Nephron (organoid): ENCODE measurements at regions not wholly inside any gene's neighbourhood (a gene's known extent, or its start where the extent isn't known, plus 50 kb on each side); places are given as distances from the start of the nearest gene placed in this dataset.

ENCODE experiments used
- H3K27ac Mint-ChIP-seq, 3 experiments: 2 replicates each; pipeline ENCODE4 v1.8.0; 2020; ENCODE audit warnings: mixed read lengths in 3 of 3, mild to moderate bottlenecking in 2 of 3, moderate library complexity in 1 of 3
- H3K27me3 Mint-ChIP-seq: 2 replicates; pipeline ENCODE4 v1.8.0; 2021; ENCODE audit warnings: low read depth, mild to moderate bottlenecking, moderate library complexity, mixed read lengths
- H3K36me3 Mint-ChIP-seq: 2 replicates; pipeline ENCODE4 v1.8.0; 2020; ENCODE audit warnings: low read depth, mixed read lengths
- H3K4me1 Mint-ChIP-seq: 2 replicates; pipeline ENCODE4 v1.8.0; 2020; ENCODE audit warnings: mixed read lengths
- H3K4me3 Mint-ChIP-seq, 3 experiments: 2 replicates each; pipeline ENCODE4 v1.8.0; 2020; ENCODE audit warnings: mild to moderate bottlenecking in 3 of 3, mixed read lengths in 3 of 3, moderate library complexity in 2 of 3
- H3K9me3 Mint-ChIP-seq: 2 replicates; pipeline ENCODE4 v1.8.0; 2020; ENCODE audit warnings: mixed read lengths
- CTCF ChIP-seq, 3 experiments: fragments of 200-600 bp; sonication (generic); IDR thresholded peaks; one replicate each; pipeline ENCODE4 v1.5.0; 2021; ENCODE audit warnings: antibody characterized with exemption in 3 of 3; ENCODE audit not compliant: unreplicated experiment in 3 of 3

DNA sequence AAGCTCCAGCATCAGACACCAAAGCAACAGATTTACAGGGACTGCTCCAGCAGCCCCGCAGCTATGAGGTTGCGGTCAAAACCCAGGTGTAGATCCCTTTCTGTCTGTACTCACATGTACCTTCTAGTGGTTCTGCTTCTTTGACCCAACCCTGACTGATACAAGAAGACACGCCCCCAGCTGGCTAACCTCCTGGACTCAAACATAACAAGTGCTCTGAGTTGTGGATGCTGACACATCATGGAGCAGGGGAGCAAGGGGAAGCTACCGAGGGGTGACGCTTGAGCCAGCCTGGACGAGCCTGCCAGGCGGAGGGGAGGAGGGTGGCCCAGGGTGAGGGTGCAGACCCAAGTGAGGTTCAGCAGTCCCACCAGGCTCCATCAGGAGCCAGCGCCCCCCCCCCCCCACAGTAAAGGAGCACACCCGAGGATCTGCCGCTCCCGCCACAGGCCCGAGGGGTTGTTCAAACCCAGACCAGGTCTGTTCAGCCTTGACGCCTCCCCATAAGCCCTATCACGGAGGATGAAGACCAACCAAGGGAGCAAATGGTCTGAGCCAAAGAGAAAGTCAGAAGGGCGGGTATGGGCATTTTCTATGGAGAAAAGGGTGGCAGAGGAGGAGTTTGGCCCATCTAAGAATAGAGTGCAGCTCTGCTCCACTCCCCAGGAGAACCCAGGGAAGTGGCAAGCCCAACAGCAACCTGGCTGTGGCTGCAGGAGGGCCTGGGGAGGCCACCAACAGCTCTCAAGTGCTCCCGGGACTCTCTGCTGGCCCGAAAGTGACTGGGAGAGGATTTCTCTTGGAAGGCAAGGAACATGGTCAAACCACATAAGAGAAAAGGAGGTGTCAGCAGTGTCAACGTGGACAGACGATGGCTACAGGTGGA is 229.4 kb downstream of the BCL11B start:
- Mint-ChIP-seq H3K4me1 (peaks cover 17% of the 10 kb centered on the region), H3K36me3 (no peaks in the 10 kb centered on the region), H3K27me3 (peaks cover 14% of the 10 kb centered on the region), H3K9me3 (no peaks in the 10 kb centered on the region), H3K27ac (no peak overlapping the region), H3K4me3 (no peak overlapping the region)
- TF ChIP-seq CTCF (IDR thresholded peaks at IDR 0.05; ENCODE audit: unreplicated experiment in 3 of 3) = no peak

GRCh38 chr14:99043267-99043615 is 228.8 kb downstream of the BCL11B start:
- Mint-ChIP-seq H3K4me1 (peaks cover 17% of the 10 kb centered on the region), H3K9me3 (no peaks in the 10 kb centered on the region), H3K36me3 (no peaks in the 10 kb centered on the region), H3K27ac (no peak overlapping the region), H3K27me3 (peaks cover 14% of the 10 kb centered on the region), H3K4me3 (no peak overlapping the region)
- no peak for TF ChIP-seq CTCF (IDR thresholded peaks at IDR 0.05; ENCODE audit: unreplicated experiment in 3 of 3)

DNA sequence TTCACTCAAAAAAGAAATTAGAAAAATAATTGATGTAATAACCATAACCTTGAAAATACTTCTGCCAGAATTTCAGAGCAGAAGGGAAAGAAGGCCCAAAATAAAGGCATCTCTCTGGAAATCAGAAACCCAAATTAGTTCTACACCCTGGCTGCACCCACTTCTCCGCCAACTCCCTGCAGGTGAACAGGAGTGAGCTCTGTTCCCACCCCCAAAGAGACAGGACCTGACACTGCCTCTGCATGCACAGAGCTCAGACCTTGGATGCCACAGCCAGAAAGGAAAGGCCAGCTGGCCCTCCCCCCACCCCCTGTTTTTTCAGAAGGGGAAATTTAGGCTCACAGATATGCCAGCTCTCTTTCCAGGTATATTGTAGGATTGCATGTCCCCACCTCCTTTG is 228.2 kb downstream of the BCL11B start:
- H3K27me3 Mint-ChIP-seq = peaks cover 16% of the 10 kb centered on the region
- no peaks in the 10 kb centered on the region for H3K9me3 Mint-ChIP-seq
- no peaks in the 10 kb centered on the region for H3K36me3 Mint-ChIP-seq
- H3K4me3 Mint-ChIP-seq = no peak overlapping the region
- peaks cover 17% of the 10 kb centered on the region for H3K4me1 Mint-ChIP-seq
- H3K27ac Mint-ChIP-seq = no peak overlapping the region
- no peak for TF ChIP-seq CTCF (IDR thresholded peaks at IDR 0.05; ENCODE audit: unreplicated experiment in 3 of 3)

GRCh38 chr14:99047441-99048031 is 224.5 kb downstream of the BCL11B start:
- no peaks in the 10 kb centered on the region for H3K36me3 Mint-ChIP-seq
- H3K4me1 Mint-ChIP-seq = peaks cover 12% of the 10 kb centered on the region
- H3K4me3 Mint-ChIP-seq = no peak overlapping the region
- peaks cover 12% of the 10 kb centered on the region for H3K9me3 Mint-ChIP-seq
- H3K27me3 Mint-ChIP-seq = peaks cover 9% of the 10 kb centered on the region
- TF ChIP-seq CTCF (IDR thresholded peaks at IDR 0.05; ENCODE audit: unreplicated experiment in 3 of 3) = no peak
- no peak overlapping the region for H3K27ac Mint-ChIP-seq

DNA sequence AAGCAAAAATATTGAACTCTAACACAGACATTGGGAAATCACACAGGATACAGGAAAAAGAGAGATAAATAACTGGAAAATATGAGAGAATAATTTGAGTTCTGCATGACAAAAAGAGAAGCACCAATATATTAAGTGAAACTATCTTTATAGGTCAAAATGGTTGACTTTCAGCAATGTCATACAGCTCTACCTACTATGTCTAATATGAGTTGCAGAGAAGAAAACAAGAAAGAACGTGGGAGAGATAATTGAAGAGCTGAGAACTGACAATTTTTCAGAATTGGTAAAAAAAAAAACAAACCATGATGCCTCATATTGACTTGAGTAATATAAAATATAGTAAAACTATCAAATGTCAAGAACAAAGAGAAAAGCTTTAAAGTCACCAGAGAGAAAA is 221.7 kb downstream of the BCL11B start:
- Mint-ChIP-seq H3K36me3 (no peaks in the 10 kb centered on the region), H3K27ac (no peak overlapping the region), H3K4me1 (peaks cover 6% of the 10 kb centered on the region), H3K4me3 (no peak overlapping the region), H3K9me3 (peaks cover 22% of the 10 kb centered on the region), H3K27me3 (peaks cover 4% of the 10 kb centered on the region)
- TF ChIP-seq CTCF (IDR thresholded peaks at IDR 0.05; ENCODE audit: unreplicated experiment in 3 of 3) = no peak

DNA sequence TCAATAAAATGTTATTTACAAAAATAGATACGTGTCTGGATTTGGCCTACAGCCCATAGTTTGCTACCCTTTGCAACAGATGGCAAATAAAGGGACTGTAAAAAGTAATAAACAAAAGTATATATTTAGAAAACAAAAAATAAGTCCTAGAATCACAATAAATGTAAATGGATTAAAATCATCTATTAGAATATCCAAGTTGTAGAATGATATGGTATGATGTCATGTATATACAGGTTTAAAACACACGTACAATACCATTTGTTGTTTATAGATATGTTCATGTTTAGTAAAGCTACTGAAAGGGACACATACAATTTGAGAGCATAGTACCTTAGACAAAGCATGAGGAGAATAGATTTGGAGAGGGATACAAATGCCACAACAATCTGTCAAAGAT is 219.5 kb downstream of the BCL11B start:
- Mint-ChIP-seq H3K9me3 (peaks cover 29% of the 10 kb centered on the region), H3K4me3 (no peak overlapping the region), H3K36me3 (no peaks in the 10 kb centered on the region), H3K27me3 (peaks cover 4% of the 10 kb centered on the region), H3K27ac (no peak overlapping the region), H3K4me1 (no peaks in the 10 kb centered on the region)
- TF ChIP-seq CTCF (IDR thresholded peaks at IDR 0.05; ENCODE audit: unreplicated experiment in 3 of 3) = no peak
